Left lung (tissue), 4 donors: ENCODE measurements at regions not wholly inside any gene's neighbourhood (a gene's known extent, or its start where the extent isn't known, plus 50 kb on each side); places are given as distances from the start of the nearest gene placed in this dataset.
A peak's percentile ranks its signal among the peaks of the same experiment; 100 is the strongest.

Experiments
- ATAC-seq: fragments of 200-7000 bp; cut with Tn5 transposase; one replicate; pipeline ENCODE4 v1.9.1; 2020; ENCODE audit warnings: moderate library complexity
- DNase-seq, 4 donors: peaks; one replicate each; pipeline ENCODE4 v3.0.0-alpha.2; 2013 to 2020
- H3K27ac ChIP-seq, 2 donors: fragments of 200-600 bp; sonication (generic) in 1 of 2; one replicate each; pipeline versions ENCODE4 v1.5.0 to v1.8.0; 2020 to 2021
- H3K27me3 ChIP-seq, 2 donors: fragments of 200-600 bp; sonication (generic) in 1 of 2; one replicate each; pipeline versions ENCODE4 v1.5.0 to v1.8.0; 2020 to 2021
- H3K36me3 ChIP-seq, 2 donors: fragments of 200-600 bp; sonication (generic) in 1 of 2; one replicate each; pipeline versions ENCODE4 v1.5.0 to v1.8.0; 2020 to 2021
- H3K4me1 ChIP-seq, 2 donors: fragments of 200-600 bp; one replicate each; pipeline ENCODE4 v1.8.0; 2021
- H3K4me3 ChIP-seq, 2 donors: fragments of 200-600 bp; sonication (generic) in 1 of 2; one replicate each; pipeline versions ENCODE4 v1.5.0 to v1.8.0; 2020 to 2021; ENCODE audit warnings: mild to moderate bottlenecking in 1 of 2
- H3K9me3 ChIP-seq, 2 donors: fragments of 200-600 bp; sonication (generic) in 1 of 2; one replicate each; pipeline versions ENCODE4 v1.5.0 to v1.8.0; 2020 to 2021
- intact Hi-C, 2 donors: fragments of 100-400 bp; cut with DNase I; formaldehyde crosslinking; loops; one replicate each; pipeline versions ENCODE4 v1.11.2 to v1.14.2; 2022
- TF ChIP-seq, protein P1 (sequence below), 2 donors: fragments of 200-600 bp; sonication (generic) in 1 of 2; IDR thresholded peaks; one replicate each; pipeline versions ENCODE4 v1.5.0 to v1.8.0; 2021; ENCODE audit warnings: antibody characterized with exemption in 2 of 2
- donor health status: DM: no; HTN: yes; CAD: no.
- donor health status: DM: no; HTN: no; CAD: no.

DNA sequence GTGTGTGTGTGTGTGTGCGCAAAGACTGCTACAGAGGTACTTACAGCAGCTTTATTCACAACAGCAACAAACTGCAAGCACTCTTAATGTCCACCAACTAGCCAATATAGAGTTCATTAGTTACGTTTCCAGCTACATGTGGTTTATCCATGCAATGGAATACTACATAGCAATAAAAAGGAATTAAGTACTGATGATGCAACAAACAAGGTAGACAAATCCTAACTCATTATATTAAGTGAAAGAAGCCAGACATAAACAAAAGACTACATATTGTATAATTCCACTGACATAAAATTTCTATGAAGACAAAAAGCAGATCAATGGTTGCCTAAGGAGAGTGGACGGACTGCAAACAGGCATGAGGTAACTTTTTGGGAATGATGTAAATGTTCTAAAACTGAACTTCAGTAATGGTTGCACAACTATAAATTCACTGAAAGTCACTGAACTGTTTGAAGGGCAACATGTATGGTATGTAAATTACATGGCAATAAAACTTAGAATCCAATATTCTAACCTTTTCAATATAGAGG is 433.7 kb downstream of the SHQ1 start:
- Histone ChIP-seq H3K9me3 (no peaks in the 10 kb centered on the region), H3K27ac (no peak overlapping the region), H3K4me1 (peaks cover 0 to 79% of the 10 kb centered on the region in 2 donors), H3K36me3 (no peaks in the 10 kb centered on the region), H3K4me3 (no peak overlapping the region), H3K27me3 (no peaks in the 10 kb centered on the region)
- TF ChIP-seq, protein P1, sequence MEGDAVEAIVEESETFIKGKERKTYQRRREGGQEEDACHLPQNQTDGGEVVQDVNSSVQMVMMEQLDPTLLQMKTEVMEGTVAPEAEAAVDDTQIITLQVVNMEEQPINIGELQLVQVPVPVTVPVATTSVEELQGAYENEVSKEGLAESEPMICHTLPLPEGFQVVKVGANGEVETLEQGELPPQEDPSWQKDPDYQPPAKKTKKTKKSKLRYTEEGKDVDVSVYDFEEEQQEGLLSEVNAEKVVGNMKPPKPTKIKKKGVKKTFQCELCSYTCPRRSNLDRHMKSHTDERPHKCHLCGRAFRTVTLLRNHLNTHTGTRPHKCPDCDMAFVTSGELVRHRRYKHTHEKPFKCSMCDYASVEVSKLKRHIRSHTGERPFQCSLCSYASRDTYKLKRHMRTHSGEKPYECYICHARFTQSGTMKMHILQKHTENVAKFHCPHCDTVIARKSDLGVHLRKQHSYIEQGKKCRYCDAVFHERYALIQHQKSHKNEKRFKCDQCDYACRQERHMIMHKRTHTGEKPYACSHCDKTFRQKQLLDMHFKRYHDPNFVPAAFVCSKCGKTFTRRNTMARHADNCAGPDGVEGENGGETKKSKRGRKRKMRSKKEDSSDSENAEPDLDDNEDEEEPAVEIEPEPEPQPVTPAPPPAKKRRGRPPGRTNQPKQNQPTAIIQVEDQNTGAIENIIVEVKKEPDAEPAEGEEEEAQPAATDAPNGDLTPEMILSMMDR (IDR thresholded peaks at IDR 0.05) = no peak
- ATAC-seq = no peak
- intact Hi-C loops = no loop called here
- DNase-seq = no peak

DNA sequence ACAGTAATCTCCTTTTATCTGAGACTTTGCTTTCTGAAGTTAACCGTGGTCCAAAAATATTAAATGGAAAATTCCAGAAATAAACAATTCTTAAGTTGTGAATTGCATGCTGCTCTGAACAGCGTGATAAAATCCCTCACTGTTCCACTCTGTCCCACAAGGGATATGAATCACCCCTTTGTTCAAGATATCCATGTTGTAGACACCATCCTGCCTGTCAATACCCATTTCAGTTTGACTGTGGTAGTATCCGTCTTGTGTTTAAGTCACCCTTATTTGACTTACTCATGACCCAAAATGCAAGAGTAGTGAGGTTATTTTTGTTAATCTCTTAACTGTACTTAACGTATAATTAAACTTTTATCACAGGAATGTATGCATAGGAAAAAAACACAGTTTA is 435.0 kb downstream of the SHQ1 start:
- H3K36me3 ChIP-seq = no peaks in the 10 kb centered on the region
- no peak for DNase-seq
- no peak overlapping the region for H3K27ac ChIP-seq
- H3K4me1 ChIP-seq = peaks cover 0 to 77% of the 10 kb centered on the region in 2 donors
- peak; percentile 31 for ATAC-seq
- no peak overlapping the region for H3K4me3 ChIP-seq
- H3K9me3 ChIP-seq = no peaks in the 10 kb centered on the region
- TF ChIP-seq, protein P1 (IDR thresholded peaks at IDR 0.05) = no peak
- no peaks in the 10 kb centered on the region for H3K27me3 ChIP-seq
- intact Hi-C loops = no loop called here

DNA sequence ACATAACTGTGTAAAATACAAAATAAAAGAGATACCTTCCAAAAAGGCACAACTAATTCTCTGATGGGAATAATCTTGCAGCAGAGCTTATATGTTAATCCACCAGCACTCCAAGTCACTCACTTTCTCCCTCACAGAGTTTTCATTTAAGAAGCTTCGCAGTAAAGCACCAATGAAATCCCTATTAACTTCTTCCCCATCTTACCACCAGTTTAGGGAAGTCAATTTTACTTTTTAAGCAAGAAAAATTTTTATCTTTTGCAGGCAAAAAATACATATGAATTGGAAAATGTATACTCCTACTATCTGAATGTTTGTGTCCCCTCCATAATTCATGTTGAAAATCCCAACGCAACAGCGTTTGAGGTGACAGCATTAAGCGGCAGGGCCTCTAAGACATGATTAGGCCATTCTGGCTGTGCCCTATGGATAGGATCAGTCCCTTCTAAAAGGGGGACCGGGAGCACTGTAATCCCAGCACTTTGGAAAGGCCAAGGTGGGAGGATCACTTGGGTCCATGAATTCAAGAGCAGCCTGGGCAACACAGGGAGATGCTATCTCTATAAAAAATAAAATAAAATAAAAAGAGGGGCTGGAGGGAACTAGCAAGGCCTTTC is 435.8 kb downstream of the SHQ1 start:
- TF ChIP-seq, protein P1 (IDR thresholded peaks at IDR 0.05) = no peak
- ATAC-seq (no peak), DNase-seq (no peak)
- H3K4me3 ChIP-seq = no peak overlapping the region
- H3K4me1 ChIP-seq = peaks cover 0 to 77% of the 10 kb centered on the region in 2 donors
- H3K9me3 ChIP-seq = no peaks in the 10 kb centered on the region
- intact Hi-C loops = no loop called here
- no peaks in the 10 kb centered on the region for H3K27me3 ChIP-seq
- H3K27ac ChIP-seq = peak overlapping the region in 1 of 2 donors; percentile 34
- no peaks in the 10 kb centered on the region for H3K36me3 ChIP-seq

DNA sequence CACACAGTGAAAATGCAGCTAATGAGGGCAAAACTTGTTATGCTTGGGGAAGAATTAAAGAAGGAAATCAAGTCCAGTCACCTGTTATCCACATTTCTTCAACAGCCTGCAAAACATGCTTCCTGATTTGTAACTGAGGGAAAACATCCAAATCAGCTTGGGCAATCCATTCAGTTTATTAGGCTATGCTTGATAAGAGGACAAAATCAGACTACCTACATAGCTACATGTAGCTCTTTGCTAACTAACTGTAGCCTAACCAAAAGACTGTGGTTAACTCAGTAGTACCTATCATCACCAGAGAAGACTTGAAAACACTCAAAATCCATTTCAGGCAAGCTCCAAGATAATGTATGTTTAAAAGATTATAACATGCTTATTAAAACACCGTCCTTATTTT is 436.4 kb downstream of the SHQ1 start:
- peaks cover 0 to 81% of the 10 kb centered on the region in 2 donors for H3K4me1 ChIP-seq
- no peaks in the 10 kb centered on the region for H3K36me3 ChIP-seq
- TF ChIP-seq, protein P1 (IDR thresholded peaks at IDR 0.05) = no peak
- no peaks in the 10 kb centered on the region for H3K27me3 ChIP-seq
- DNase-seq = no peak
- no peak overlapping the region for H3K4me3 ChIP-seq
- no peak for ATAC-seq
- intact Hi-C loops = no loop called here
- H3K9me3 ChIP-seq = no peaks in the 10 kb centered on the region
- H3K27ac ChIP-seq = peak overlapping the region in 1 of 2 donors; percentile 34

DNA sequence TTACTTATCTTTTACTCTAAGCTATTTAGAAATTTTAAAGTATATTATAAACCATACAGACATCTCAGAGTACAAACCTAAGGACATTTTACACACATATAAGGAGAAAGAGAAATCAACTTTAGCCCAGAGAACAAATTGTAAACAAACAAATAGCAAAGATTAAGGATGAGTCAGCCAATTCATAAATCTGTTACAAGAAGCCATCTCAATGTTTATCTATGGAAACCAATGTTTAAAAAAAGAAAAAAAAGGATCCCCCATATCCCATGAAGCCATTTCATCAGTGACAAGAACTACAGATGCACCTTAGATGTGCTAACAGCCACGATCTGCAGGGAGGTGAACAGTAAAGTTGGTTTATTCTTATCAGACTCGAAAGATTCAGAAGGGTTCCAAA is 437.1 kb downstream of the SHQ1 start:
- TF ChIP-seq, protein P1 (IDR thresholded peaks at IDR 0.05) = no peak
- no peaks in the 10 kb centered on the region for H3K36me3 ChIP-seq
- no peaks in the 10 kb centered on the region for H3K27me3 ChIP-seq
- peaks cover 0 to 88% of the 10 kb centered on the region in 2 donors for H3K4me1 ChIP-seq
- DNase-seq = no peak
- ATAC-seq = no peak
- H3K4me3 ChIP-seq = no peak overlapping the region
- intact Hi-C loops = no loop called here
- H3K27ac ChIP-seq = no peak overlapping the region
- no peaks in the 10 kb centered on the region for H3K9me3 ChIP-seq
